HCT116 (cell line): ENCODE measurements at regions not wholly inside any gene's neighbourhood (a gene's known extent, or its start where the extent isn't known, plus 50 kb on each side); places are given as distances from the start of the nearest gene placed in this dataset.
"Not testable (repeated sequence)": the region's sequence is repeated elsewhere in the genome, so short reads cannot be mapped to it uniquely, and the experiment has no call there.

Experiments
- ATAC-seq: fragments of 200-7000 bp; cut with Tn5 transposase; 2 replicates; pipeline ENCODE4 v1.9.1; 2020; ENCODE audit warnings: mild to moderate bottlenecking, moderate library complexity
- BruUV-seq: library from RNA; stranded (reverse); fragments of 400-500 nt; replicated peaks from 2 replicates; lab custom pipeline; 2021; lab: Mats Ljungman, UMichigan
- CTCF ChIA-PET: fragments of 300-600 bp; sonication (Branson Sonifier 250); formaldehyde crosslinking; loops from one replicate; lab custom pipeline; 2021; ENCODE audit warnings: antibody characterized with exemption; lab: Charles Lee
- POLR2A ChIA-PET: fragments of 300-600, 350-600 bp; sonication (Branson Sonifier 250); formaldehyde crosslinking; loops from one replicate; lab custom pipeline; 2021; ENCODE audit warnings: antibody characterized with exemption; lab: Charles Lee
- RAD21 ChIA-PET, 2 experiments: fragments of 300-600 bp; sonication (Branson Sonifier 250); formaldehyde crosslinking; loops; one replicate each; lab custom pipeline; 2023; ENCODE audit warnings: low total read pairs in 2 of 2; ENCODE audit not compliant: uncharacterized antibody in 2 of 2, unreplicated experiment in 2 of 2, low non-redundant PET in 1 of 2; lab: Charles Lee
- DNase-seq: peaks from one replicate; pipeline ENCODE4 v3.0.0-alpha.2; 2010; ENCODE audit warnings: low read depth, low spot score
- H2AFZ ChIP-seq: fragments of 200-600 bp; shearing (Covaris generic), sonication (generic); 2 replicates; pipeline ENCODE4 v1.6.1; 2017; ENCODE audit warnings: low read depth, mixed run types, mixed read lengths, antibody characterized with exemption, low read length; ENCODE audit not compliant: poor library complexity, severe bottlenecking
- H3K27ac ChIP-seq: 2 replicates; pipeline ENCODE4 v1.5.1; 2012; ENCODE audit warnings: low read depth, low read length
- H3K27me3 ChIP-seq: fragments of 200-600 bp; sonication (generic); 2 replicates; pipeline ENCODE4 v1.6.1; 2016; ENCODE audit warnings: mixed run types, low read length, mixed read lengths; ENCODE audit not compliant: insufficient read depth
- H3K36me3 ChIP-seq, 2 experiments: fragments of 200-500 bp in 1 of 2; fragments of 200-600 bp in 1 of 2; sonication (Bioruptor generic) in 1 of 2; sonication (generic) in 1 of 2; 2 replicates each; pipeline versions ENCODE4 v1.5.1 to v1.6.1; 2014 to 2016; ENCODE audit warnings: low read length in 2 of 2, inconsistent platforms in 1 of 2, mixed read lengths in 1 of 2, mixed run types in 1 of 2; ENCODE audit not compliant: insufficient read depth in 2 of 2, control insufficient read depth in 1 of 2
- H3K4me1 ChIP-seq, 2 experiments: fragments of 200-600 bp in 1 of 2; sonication (generic) in 1 of 2; 2 replicates each; pipeline versions ENCODE4 v1.5.1 to v1.6.1; 2012 to 2017; ENCODE audit warnings: low read length in 2 of 2, inconsistent platforms in 1 of 2, mild to moderate bottlenecking in 1 of 2, mixed read lengths in 1 of 2, mixed run types in 1 of 2, moderate library complexity in 1 of 2; ENCODE audit not compliant: insufficient read depth in 2 of 2, control insufficient read depth in 1 of 2
- H3K4me2 ChIP-seq: fragments of 200-600 bp; sonication (generic); 2 replicates; pipeline ENCODE4 v1.6.1; 2017; ENCODE audit warnings: mixed run types, low read length, mixed read lengths
- H3K4me3 ChIP-seq, 2 experiments: fragments of 200-600 bp in 1 of 2; sonication (generic) in 1 of 2; replicated peaks in 1 of 2; 2 replicates each; pipeline ENCODE4 v1.5.1; 2011 to 2016; ENCODE audit warnings: low read length in 2 of 2, control low read depth in 1 of 2, low read depth in 1 of 2, mild to moderate bottlenecking in 1 of 2, mixed read lengths in 1 of 2, mixed run types in 1 of 2
- H3K79me2 ChIP-seq: fragments of 200-600 bp; sonication (generic); 2 replicates; pipeline ENCODE4 v1.6.1; 2017; ENCODE audit warnings: mild to moderate bottlenecking, mixed run types, low read length, moderate library complexity, mixed read lengths; ENCODE audit not compliant: insufficient read depth
- H3K9ac ChIP-seq: fragments of 200-600 bp; sonication (generic); 2 replicates; pipeline ENCODE4 v1.6.1; 2016; ENCODE audit warnings: low read length, mixed read lengths
- H3K9me2 ChIP-seq: fragments of 200-600 bp; sonication (generic), shearing (Covaris generic); 2 replicates; pipeline ENCODE4 v1.6.1; 2017; ENCODE audit warnings: mixed run types, mild to moderate bottlenecking, moderate library complexity; ENCODE audit not compliant: insufficient read depth
- H3K9me3 ChIP-seq, 2 experiments: fragments of 200-500 bp in 1 of 2; fragments of 200-600 bp in 1 of 2; sonication (Bioruptor generic) in 1 of 2; sonication (generic) in 1 of 2; 2 replicates each; pipeline ENCODE4 v1.6.1; 2014 to 2017; ENCODE audit warnings: low read length in 2 of 2, mixed read lengths in 2 of 2, inconsistent platforms in 1 of 2, low read depth in 1 of 2, mild to moderate bottlenecking in 1 of 2, mixed run types in 1 of 2, moderate library complexity in 1 of 2; ENCODE audit not compliant: control insufficient read depth in 1 of 2, insufficient read depth in 1 of 2
- H4K20me1 ChIP-seq: fragments of 200-600 bp; sonication (generic), shearing (Covaris generic); 2 replicates; pipeline ENCODE4 v1.6.1; 2017; ENCODE audit warnings: mixed run types, mild to moderate bottlenecking, moderate library complexity; ENCODE audit not compliant: insufficient read depth
- CBX3 ChIP-seq: IDR thresholded peaks from 2 replicates; pipeline ENCODE4 v1.6.1; 2012; ENCODE audit warnings: low read depth
- CEBPB ChIP-seq: IDR thresholded peaks from 2 replicates; pipeline ENCODE4 v1.6.1; 2012; ENCODE audit warnings: low read depth
- EGR1 ChIP-seq: IDR thresholded peaks from 2 replicates; pipeline ENCODE4 v1.6.1; 2012; ENCODE audit warnings: low read depth
- ELF1 ChIP-seq: IDR thresholded peaks from 2 replicates; pipeline ENCODE4 v1.6.1; 2012; ENCODE audit warnings: low read depth, borderline replicate concordance
- EZH2 ChIP-seq: fragments of 200-600 bp; sonication (generic); IDR thresholded peaks from 2 replicates; pipeline ENCODE4 v1.6.1; 2017; ENCODE audit warnings: antibody characterized with exemption, mixed run types
- FOSL1 ChIP-seq: IDR thresholded peaks from 2 replicates; pipeline ENCODE4 v1.6.1; 2012; ENCODE audit warnings: low read depth
- POLR2A ChIP-seq: IDR thresholded peaks from 2 replicates; pipeline ENCODE4 v1.7.0; 2011; ENCODE audit warnings: borderline replicate concordance; ENCODE audit not compliant: insufficient read depth, insufficient read length; ENCODE audit errors: extremely low read depth
- SIN3A ChIP-seq: IDR thresholded peaks from 2 replicates; pipeline ENCODE4 v1.6.1; 2012; ENCODE audit warnings: low read depth
- SRF ChIP-seq: IDR thresholded peaks from 2 replicates; pipeline ENCODE4 v1.6.1; 2012; ENCODE audit warnings: low read depth
- TCF7L2 ChIP-seq: IDR thresholded peaks from 2 replicates; pipeline ENCODE4 v1.7.0; 2011; ENCODE audit warnings: borderline replicate concordance, inconsistent platforms; ENCODE audit not compliant: insufficient read depth, insufficient read length; ENCODE audit errors: extremely low read depth
- YY1 ChIP-seq: IDR thresholded peaks from 2 replicates; pipeline ENCODE4 v1.6.1; 2011; ENCODE audit warnings: low read length, low read depth, moderate library complexity, mild to moderate bottlenecking; ENCODE audit not compliant: insufficient replicate concordance; ENCODE audit errors: extremely low read depth
- intact Hi-C: fragments of 100-400 bp; cut with micrococcal nuclease; formaldehyde crosslinking; loops from 2 replicates; pipeline ENCODE4 v1.10.0; 2022
- TF ChIP-seq, protein P1 (sequence below): IDR thresholded peaks from 2 replicates; pipeline ENCODE4 v1.6.1; 2012
- TF ChIP-seq, protein P2 (sequence below): IDR thresholded peaks from 2 replicates; pipeline ENCODE4 v1.6.1; 2011; ENCODE audit warnings: mild to moderate bottlenecking, low read length, moderate library complexity; ENCODE audit not compliant: insufficient replicate concordance; ENCODE audit errors: extremely low read depth

DNA sequence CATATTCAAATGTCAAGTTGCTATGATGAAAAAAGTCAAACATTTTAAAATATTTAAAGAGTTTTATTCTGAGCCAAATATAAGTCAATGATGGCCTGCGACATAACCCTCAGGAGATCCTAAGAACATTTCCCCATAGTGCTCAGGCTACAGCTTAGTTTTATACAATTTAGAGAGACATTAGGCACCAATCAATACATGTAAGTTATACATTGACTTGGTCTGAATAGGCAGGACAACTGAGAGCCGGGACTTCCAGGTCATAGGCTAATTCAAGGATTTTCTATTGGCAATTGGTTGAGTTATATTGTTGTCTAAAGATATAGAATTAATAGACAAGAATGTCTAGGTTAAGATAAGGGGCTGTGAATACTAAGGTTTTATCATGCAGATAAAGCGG is 64.5 kb downstream of the UGT2B28 start:
- RAD21 ChIA-PET, H3K4me1 ChIP-seq, H3K9ac ChIP-seq, H2AFZ ChIP-seq, H3K27ac ChIP-seq, CTCF ChIA-PET, POLR2A ChIA-PET, H3K36me3 ChIP-seq, H3K27me3 ChIP-seq, H3K79me2 ChIP-seq, H3K9me2 ChIP-seq, H3K9me3 ChIP-seq, H3K4me3 ChIP-seq, BruUV-seq, H4K20me1 ChIP-seq, intact Hi-C loops, H3K4me2 ChIP-seq, DNase-seq, ATAC-seq: not testable (repeated sequence)

DNA sequence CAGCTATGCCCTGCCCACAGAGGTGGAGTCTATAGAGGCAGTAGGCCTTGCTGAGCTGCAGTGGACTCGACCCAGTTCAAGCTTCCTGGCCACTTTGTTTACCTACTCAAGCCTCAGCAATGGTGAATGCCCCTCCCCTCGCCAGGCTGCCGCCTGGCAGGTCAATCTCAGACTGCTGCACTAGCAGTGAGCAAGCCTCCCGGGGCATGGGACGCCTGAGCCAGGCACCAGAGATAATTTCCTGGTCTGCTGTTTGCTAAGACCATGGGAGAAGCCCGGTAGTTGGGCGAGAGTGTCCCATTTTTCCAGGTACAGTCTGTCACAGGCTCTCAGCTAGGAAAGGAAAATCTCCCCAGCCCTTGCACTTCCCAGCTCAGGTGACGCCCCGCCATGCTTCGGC is 68.5 kb downstream of the UGT2B28 start:
- H3K79me2 ChIP-seq, H3K9ac ChIP-seq, H3K27me3 ChIP-seq, RAD21 ChIA-PET, BruUV-seq, H3K9me3 ChIP-seq, ATAC-seq, H3K36me3 ChIP-seq, POLR2A ChIA-PET, H3K9me2 ChIP-seq, H4K20me1 ChIP-seq, H3K4me3 ChIP-seq, intact Hi-C loops, H3K27ac ChIP-seq, DNase-seq, H3K4me2 ChIP-seq, CTCF ChIA-PET, H2AFZ ChIP-seq, H3K4me1 ChIP-seq: not testable (repeated sequence)

DNA sequence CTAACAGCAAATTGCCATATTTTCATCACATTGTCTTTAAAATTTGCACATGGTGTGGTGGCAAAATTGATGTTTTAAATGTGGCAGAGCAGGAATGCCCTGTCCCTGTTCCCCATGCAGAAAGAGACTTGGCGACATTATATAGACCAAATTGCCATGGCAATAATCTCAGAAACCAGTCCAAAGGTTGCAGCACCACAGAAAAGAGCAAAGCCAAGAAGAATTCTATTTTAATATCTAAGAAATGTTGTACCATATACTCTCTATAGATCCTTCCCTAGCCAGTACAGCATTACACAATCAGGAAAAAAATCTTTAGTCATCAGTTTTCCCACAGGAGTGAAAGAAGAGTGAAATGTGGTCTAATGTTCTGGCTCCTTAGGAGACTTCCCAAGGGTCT is 80.0 kb downstream of the UGT2B28 start:
- no peak overlapping the region for H3K9ac ChIP-seq
- H3K36me3 ChIP-seq = no peaks in the 10 kb centered on the region
- H3K4me2 ChIP-seq = no peak overlapping the region
- no peaks in the 10 kb centered on the region for H3K9me2 ChIP-seq
- no peaks in the 10 kb centered on the region for H3K4me1 ChIP-seq
- CTCF ChIA-PET = no interaction called here
- DNase-seq (no peak), ATAC-seq (no peak)
- no peaks in the 10 kb centered on the region for H4K20me1 ChIP-seq
- BruUV-seq = no TSS peak
- no peak overlapping the region for H2AFZ ChIP-seq
- POLR2A ChIA-PET = no interaction called here
- intact Hi-C loops = no loop called here
- RAD21 ChIA-PET = no interaction called here
- no peaks in the 10 kb centered on the region for H3K9me3 ChIP-seq
- no peaks in the 10 kb centered on the region for H3K79me2 ChIP-seq
- H3K4me3 ChIP-seq = no peak overlapping the region
- no peaks in the 10 kb centered on the region for H3K27me3 ChIP-seq
- no peak overlapping the region for H3K27ac ChIP-seq
- no peak for TF ChIP-seq TCF7L2
- TF ChIP-seq CBX3 = no peak
- TF ChIP-seq ELF1 = no peak
- TF ChIP-seq EZH2 = no peak
- TF ChIP-seq FOSL1 = no peak
- TF ChIP-seq SRF = no peak
- no peak for TF ChIP-seq POLR2A
- no peak for TF ChIP-seq SIN3A
- TF ChIP-seq EGR1 = no peak
- TF ChIP-seq, protein P1, sequence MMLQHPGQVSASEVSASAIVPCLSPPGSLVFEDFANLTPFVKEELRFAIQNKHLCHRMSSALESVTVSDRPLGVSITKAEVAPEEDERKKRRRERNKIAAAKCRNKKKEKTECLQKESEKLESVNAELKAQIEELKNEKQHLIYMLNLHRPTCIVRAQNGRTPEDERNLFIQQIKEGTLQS = no peak
- TF ChIP-seq CEBPB = no peak
- no peak for TF ChIP-seq YY1
- TF ChIP-seq, protein P2, sequence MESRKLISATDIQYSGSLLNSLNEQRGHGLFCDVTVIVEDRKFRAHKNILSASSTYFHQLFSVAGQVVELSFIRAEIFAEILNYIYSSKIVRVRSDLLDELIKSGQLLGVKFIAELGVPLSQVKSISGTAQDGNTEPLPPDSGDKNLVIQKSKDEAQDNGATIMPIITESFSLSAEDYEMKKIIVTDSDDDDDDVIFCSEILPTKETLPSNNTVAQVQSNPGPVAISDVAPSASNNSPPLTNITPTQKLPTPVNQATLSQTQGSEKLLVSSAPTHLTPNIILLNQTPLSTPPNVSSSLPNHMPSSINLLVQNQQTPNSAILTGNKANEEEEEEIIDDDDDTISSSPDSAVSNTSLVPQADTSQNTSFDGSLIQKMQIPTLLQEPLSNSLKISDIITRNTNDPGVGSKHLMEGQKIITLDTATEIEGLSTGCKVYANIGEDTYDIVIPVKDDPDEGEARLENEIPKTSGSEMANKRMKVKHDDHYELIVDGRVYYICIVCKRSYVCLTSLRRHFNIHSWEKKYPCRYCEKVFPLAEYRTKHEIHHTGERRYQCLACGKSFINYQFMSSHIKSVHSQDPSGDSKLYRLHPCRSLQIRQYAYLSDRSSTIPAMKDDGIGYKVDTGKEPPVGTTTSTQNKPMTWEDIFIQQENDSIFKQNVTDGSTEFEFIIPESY = no peak
